Stimulated activated CD4-positive, alpha-beta T cell treated with anti-CD3 and anti-CD28 coated beads, Interleukin-12 subunit alpha, Interleukin-12 subunit beta, amount 100 ng/mL, for 4 hours (primary cell): ENCODE measurements at regions not wholly inside any gene's neighbourhood (a gene's known extent, or its start where the extent isn't known, plus 50 kb on each side); places are given as distances from the start of the nearest gene placed in this dataset.
"Not testable (repeated sequence)": the region's sequence is repeated elsewhere in the genome, so short reads cannot be mapped to it uniquely, and the experiment has no call there.

Source experiments
- DNase-seq: peaks from one replicate; pipeline ENCODE4 v3.0.0-alpha.2; 2020

DNA sequence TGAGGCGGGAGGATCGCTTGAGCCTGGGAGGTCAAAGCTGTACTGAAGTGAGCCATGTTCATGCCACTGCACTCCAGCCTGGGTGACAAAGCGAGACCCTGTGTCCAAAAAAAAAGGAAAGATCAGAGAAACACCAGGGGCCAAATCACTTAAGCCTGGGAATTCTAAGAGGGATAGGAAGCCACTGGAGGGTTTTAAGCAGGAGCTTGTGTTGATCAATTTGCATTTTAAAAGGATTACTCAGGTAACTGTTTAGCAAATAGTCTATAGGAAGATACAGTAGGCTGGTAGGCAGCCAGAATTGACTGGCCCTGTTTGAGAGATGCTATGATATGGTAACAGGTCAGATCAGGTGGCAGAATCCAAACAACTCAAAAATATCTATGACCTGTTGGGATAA, 162.7 kb downstream of the SPTSSA start:
- no peak for DNase-seq

DNA sequence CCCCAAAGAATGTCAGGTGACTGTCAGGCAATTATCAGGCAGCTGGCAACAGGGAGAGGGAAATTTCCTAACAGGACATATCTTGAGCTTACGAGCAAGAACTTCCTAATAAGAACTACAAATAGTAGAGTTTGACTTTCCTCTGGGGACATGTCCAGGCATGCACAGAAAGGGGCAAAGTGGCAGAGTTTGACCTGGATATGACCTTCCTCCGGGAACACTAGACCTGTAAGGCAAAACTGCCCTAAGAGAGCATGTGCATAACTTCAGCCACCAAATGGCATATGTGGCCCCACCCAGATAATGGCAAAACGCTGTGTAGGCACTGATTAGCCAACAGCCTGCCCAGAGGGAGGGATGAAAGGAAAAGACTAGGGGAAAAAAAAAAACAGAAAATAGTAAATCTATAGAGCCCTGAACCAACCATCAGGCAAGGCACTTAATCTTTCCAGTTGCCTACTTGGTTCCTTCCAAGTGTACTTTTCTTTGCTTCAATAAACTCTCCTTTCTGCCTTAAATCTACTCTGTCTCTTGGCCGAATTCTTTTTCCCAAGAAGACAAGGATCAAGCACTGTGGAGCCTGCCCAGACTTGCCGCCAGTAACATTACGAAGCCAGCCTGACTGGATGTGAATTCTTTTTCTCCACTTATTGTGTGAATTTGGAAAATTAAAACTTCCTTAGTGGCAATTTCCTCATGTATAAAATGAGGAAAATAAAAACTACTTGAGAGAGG, 164.1 kb downstream of the SPTSSA start:
- no peak for DNase-seq

- no peak for DNase-seq
Observed at GRCh38 chr14:34283590-34283989, 178.4 kb downstream of the SPTSSA start.

DNA sequence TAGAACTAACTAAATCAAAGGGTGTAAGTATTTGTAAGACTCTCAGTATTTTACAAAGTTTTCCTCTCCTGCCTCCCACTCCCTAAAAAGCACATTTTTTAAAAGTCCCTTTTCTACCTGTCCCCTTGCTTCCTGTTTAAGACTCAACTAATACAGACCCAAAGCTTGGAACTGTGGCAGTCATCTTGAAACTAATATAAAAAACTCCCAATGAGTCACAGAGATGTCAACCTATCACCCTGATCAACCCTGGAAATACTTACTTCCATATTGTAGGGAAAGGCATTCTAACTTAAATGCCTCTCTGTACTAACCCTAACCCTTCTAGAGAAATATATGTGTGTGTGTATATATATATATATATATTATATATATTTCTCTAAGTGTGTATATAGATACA, 184.8 kb downstream of the SPTSSA start:
- DNase-seq: no peak

- no peak for DNase-seq
Observed at GRCh38 chr14:34275530-34275929, 186.5 kb downstream of the SPTSSA start.

DNA sequence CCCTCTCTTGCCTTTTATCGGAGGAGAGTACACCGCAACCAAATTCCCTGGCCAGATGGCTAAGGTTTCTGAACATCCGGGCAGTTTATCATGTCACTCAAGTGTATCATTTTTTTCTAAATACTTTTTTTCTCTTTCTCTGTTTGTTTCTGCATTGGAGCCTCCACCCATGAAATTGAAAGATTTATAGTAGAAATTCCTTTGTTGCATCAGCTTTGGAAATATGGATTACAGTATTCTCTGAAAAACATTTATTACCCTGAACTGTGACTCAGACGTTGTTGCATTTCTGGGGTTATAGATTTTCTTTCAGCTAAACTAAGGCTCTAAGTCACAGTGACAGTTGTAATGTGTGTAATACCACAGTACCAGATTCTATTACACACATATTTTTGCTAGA, 187.0 kb downstream of the SPTSSA start:
- DNase-seq: no peak

DNA sequence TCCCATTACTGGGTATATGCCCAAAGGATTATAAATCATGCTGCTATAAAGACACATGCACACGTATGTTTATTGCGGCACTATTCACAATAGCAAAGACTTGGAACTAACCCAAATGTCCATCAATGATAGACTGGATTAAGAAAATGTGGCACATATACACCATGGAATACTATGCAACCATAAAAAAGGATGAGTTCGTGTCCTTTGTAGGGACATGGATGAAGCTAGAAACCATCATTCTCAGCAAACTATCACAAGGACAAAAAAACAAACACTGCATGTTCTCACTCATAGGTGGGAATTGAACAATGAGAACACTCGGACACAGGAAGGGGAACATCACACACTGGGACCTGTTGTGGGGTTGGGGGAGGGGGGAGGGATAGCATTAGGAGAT, 188.3 kb downstream of the SPTSSA start:
- DNase-seq: not testable (repeated sequence)

DNA sequence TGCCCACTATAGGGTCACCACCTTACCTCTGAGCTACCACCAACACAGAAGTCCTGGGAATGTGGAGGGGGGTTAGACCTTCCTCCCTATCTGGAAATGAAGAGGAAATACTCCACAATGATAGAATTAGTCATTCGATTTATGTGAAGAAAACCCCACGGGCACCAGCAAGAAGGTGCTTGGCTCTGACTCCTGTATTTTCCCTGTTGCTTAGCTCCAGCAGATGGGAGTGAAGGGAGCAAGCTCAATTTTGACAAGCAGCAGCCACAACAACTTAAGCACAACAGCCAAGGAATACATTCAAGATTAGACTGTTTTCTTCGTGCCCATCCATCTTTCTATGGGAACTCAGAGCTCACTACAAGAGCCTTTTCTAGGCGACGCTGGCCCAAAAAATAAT, 191.7 kb downstream of the SPTSSA start:
- no peak for DNase-seq

- DNase-seq: no peak
Observed at GRCh38 chr14:34266344-34266743, 195.7 kb downstream of the SPTSSA start.

- DNase-seq: no peak
Observed at GRCh38 chr14:34262127-34262910, 199.7 kb downstream of the SPTSSA start.

GRCh38 chr14:34259996-34260395, 202.0 kb downstream of the SPTSSA start:
- no peak for DNase-seq

DNA sequence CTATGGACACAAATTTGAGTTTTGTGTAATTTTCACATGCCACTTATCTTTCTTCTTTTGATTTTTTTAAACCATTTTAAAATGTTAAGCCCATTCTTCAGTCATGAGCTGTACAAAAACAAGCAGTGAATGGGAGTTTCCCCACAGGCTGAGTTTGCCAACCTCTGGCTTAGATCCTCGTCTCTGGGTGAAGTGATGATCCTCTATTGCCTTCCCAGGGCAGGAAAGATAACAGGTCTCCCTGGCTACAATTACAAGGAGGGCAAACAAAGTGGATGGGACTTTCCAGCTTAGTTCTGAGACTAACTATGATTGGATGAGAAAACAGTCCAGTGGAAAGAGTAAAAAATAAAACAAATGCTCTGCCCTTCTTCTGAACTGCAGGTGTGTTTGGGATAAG, 203.7 kb downstream of the SPTSSA start:
- DNase-seq: no peak

DNA sequence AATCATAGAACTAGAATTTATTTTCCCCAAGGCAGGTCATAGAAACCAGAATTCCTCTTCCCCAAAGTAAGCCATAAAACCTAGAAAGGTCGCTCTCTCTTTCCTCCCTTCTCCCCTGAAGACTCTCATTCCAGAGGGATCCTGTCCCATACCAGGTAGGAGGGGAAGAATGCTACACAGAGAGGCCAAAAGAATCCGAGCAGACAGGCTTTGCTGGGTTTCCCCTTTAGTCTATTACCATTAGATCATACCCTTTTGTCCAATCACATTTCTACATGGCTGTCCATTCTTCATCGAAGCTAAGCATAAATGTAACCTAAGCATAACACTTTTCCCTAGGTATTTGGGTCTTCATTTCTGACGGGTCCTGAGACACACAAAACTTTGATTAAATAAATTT, 204.5 kb downstream of the SPTSSA start:
- no peak for DNase-seq

GRCh38 chr14:34256223-34256622, 205.8 kb downstream of the SPTSSA start:
- DNase-seq: no peak

GRCh38 chr14:34254571-34254970, 207.5 kb downstream of the SPTSSA start:
- DNase-seq: no peak

GRCh38 chr14:34254031-34254430, 208.0 kb downstream of the SPTSSA start:
- DNase-seq: no peak

- DNase-seq: no peak
Observed at GRCh38 chr14:34252227-34252626, 209.8 kb downstream of the SPTSSA start.

- no peak for DNase-seq
Observed at GRCh38 chr14:34251662-34252061, 210.4 kb downstream of the SPTSSA start.

- DNase-seq: no peak
Observed at GRCh38 chr14:34250959-34251358, 211.1 kb downstream of the SPTSSA start.

DNA sequence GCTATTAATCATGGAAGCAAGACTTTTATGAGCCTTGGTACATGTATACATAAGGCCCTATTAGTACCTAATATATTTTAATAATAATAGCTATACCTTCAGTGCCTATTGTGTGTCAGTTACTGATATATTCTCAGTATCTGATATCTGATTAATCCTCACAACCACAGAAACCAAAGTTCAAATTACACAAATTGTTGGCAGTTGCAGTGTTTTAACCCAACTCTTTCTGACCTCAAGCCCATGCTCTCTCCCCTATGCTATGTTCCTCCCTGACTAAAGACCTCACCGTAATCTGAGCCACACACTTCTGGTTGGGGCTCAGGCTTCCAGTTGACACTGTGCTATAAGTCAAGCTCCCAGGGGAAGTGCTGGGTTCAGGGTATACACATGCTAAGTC, 214.4 kb downstream of the SPTSSA start:
- no peak for DNase-seq

- DNase-seq: no peak
Observed at GRCh38 chr14:34246206-34246605, 215.8 kb downstream of the SPTSSA start.

DNA sequence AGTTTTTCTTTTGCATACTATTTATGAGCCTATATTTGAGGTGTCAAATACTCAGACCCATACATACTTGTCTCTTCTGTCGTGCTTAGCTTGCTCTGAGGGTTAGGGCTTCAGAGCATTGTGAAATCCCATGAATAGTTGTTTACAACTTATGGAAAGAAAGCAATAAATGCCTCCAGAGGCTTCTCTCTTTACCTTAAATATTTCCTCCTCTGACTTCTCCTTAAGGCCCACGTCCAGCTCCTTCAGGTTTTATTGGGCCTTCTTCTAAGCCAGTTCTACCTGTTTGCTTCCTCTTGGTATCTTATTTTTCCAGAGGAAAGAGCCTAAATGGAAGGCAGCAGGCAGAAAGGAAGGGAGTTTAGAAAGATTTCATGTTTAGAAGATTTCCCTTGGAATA, 218.6 kb downstream of the SPTSSA start:
- no peak for DNase-seq

DNA sequence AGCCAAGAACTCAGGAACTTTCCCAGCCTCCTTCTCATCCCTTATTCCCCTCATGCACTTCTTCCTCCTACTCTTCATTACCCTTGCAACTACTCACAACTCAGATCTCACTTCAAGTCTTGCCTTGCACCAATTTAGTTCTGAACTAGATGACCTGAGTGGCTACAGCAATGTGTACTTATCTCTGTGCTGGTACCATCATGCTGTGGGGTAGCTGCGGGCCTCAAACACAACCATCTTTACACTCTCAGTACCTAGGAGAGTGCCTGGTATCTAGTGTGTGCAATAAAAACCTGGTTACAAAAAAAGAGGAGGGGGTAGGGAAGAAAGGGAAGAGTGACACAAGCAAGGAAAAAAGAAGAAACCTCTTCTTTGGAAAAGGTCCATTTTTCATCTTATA, 219.0 kb downstream of the SPTSSA start:
- DNase-seq: no peak

- DNase-seq: no peak
Observed at GRCh38 chr14:34241185-34241711, 220.8 kb downstream of the SPTSSA start.
